ENCODE measurements at regions not wholly inside any gene's neighbourhood (a gene's known extent, or its start where the extent isn't known, plus 50 kb on each side); places are given as distances from the start of the nearest gene placed in this dataset.

- no peaks in the 10 kb centered on the region for H3K27me3 ChIP-seq (ENCODE audit: insufficient read depth, low read length)
- no peaks in the 10 kb centered on the region for H3K4me1 ChIP-seq (ENCODE audit: insufficient read depth, low read length)
- H3K9me3 ChIP-seq (ENCODE audit: low read length): no peaks in the 10 kb centered on the region
- H3K4me3 ChIP-seq (ENCODE audit: low read length): no peak overlapping the region
- no peak overlapping the region for H2AFZ ChIP-seq (ENCODE audit: low read depth, low read length)
- no peaks in the 10 kb centered on the region for H3K36me3 ChIP-seq (ENCODE audit: insufficient read depth, low read length)
These were observed 53.5 kb upstream of the CERS6 start for GRCh38 chr2:168402531-168402930.

GRCh38 chr2:168403736-168404135 is 52.3 kb upstream of the CERS6 start:
- Histone ChIP-seq H3K4me3 (ENCODE audit: low read length) (no peak overlapping the region), H3K27me3 (ENCODE audit: insufficient read depth, low read length) (no peaks in the 10 kb centered on the region), H2AFZ (ENCODE audit: low read depth, low read length) (no peak overlapping the region), H3K9me3 (ENCODE audit: low read length) (no peaks in the 10 kb centered on the region), H3K4me1 (ENCODE audit: insufficient read depth, low read length) (no peaks in the 10 kb centered on the region), H3K36me3 (ENCODE audit: insufficient read depth, low read length) (no peaks in the 10 kb centered on the region)

- H3K36me3 ChIP-seq (ENCODE audit: insufficient read depth, low read length): no peaks in the 10 kb centered on the region
- H2AFZ ChIP-seq (ENCODE audit: low read depth, low read length): no peak overlapping the region
- no peaks in the 10 kb centered on the region for H3K27me3 ChIP-seq (ENCODE audit: insufficient read depth, low read length)
- H3K9me3 ChIP-seq (ENCODE audit: low read length): no peaks in the 10 kb centered on the region
- H3K4me1 ChIP-seq (ENCODE audit: insufficient read depth, low read length): no peaks in the 10 kb centered on the region
- no peak overlapping the region for H3K4me3 ChIP-seq (ENCODE audit: low read length)
These were observed 51.3 kb upstream of the CERS6 start for GRCh38 chr2:168404764-168405163.

All from neuron (in vitro differentiated cells).